C4-2B (cell line): ENCODE measurements at regions not wholly inside any gene's neighbourhood (a gene's known extent, or its start where the extent isn't known, plus 50 kb on each side); places are given as distances from the start of the nearest gene placed in this dataset.

ENCODE experiments used
- H3K27ac ChIP-seq: fragments of 450-650 bp; 2 replicates; pipeline ENCODE4 v1.5.1; 2017
- ZFX ChIP-seq: fragments of 450-650 bp; IDR thresholded peaks from 2 replicates; pipeline ENCODE4 v1.6.1; 2017
- TF ChIP-seq, protein P1 (sequence below): fragments of 450-650 bp; conservative IDR thresholded peaks from 2 replicates; pipeline ENCODE4 v1.5.1; 2017; ENCODE audit warnings: mild to moderate bottlenecking

DNA sequence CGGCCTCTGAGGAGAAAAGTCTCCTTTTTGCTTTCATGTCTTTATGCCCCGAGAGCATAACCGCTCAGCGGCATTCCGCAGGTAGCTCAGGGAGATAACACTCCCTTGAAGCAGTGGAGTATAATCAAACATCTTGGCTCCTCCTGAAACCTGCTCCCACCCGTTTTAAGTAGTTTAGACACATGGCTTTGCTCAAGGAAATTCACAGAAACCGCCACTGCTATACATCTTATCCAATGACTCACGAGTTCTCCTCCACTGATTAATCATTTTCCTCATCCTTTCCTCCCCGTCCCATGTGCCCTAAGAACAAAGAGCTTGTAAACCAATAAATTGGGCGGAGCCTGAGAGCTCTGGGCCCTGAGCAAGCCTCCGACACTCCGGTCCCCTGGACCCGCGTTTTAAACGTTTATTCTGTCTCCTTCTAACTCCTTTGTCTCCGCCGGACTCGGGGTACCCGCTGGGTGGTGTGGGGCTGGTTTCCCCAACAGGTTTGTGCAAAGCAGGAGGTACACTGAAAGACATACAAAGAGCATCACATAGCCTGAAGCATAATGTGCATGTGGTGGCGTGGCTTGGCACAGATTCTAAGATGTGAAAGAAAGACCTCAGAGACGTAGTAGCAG, 401.2 kb downstream of the TLL1 start:
- H3K27ac ChIP-seq, result no peak overlapping the region
- TF ChIP-seq, protein P1, sequence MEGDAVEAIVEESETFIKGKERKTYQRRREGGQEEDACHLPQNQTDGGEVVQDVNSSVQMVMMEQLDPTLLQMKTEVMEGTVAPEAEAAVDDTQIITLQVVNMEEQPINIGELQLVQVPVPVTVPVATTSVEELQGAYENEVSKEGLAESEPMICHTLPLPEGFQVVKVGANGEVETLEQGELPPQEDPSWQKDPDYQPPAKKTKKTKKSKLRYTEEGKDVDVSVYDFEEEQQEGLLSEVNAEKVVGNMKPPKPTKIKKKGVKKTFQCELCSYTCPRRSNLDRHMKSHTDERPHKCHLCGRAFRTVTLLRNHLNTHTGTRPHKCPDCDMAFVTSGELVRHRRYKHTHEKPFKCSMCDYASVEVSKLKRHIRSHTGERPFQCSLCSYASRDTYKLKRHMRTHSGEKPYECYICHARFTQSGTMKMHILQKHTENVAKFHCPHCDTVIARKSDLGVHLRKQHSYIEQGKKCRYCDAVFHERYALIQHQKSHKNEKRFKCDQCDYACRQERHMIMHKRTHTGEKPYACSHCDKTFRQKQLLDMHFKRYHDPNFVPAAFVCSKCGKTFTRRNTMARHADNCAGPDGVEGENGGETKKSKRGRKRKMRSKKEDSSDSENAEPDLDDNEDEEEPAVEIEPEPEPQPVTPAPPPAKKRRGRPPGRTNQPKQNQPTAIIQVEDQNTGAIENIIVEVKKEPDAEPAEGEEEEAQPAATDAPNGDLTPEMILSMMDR, result no peak
- TF ChIP-seq ZFX, result no peak

DNA sequence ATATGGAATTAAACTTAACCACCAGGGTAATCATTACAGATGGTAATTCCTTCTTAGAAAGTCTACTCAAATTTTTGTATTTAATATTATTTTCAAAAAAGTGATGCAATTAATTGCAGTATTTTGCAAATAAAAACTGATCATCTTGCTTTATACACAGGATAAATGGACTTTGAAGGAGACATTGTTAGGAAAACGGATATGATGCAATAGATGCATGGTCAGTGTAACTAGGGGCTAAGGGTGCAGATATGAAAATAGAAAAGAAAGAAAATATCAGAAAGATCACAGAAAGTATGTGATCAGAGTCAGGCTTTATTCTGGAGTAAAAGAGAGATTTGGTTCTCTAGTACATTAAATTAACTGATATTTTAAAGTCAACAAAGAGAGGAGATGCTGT, 401.7 kb downstream of the TLL1 start:
- TF ChIP-seq ZFX, result no peak
- TF ChIP-seq, protein P1, result no peak
- H3K27ac ChIP-seq, result no peak overlapping the region

DNA sequence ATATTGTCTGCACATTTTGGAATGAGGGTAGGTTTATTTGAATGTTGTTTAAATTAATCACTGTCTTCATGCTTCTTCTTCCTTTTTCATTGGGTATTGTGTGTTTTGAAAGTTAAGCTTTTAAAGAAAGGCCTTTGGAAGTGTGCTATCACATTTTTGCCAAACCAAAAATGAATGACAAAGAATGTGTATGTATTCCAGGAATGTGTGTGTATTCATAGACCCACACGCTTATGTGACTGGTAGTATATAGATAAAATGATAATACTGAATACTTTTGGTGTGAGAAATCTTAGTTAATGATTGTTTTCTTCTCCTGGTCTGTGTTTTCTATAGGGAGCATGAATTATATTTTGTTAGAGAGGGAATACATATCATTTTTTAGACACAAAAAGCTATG, 404.4 kb downstream of the TLL1 start:
- TF ChIP-seq, protein P1, result no peak
- TF ChIP-seq ZFX, result no peak
- no peak overlapping the region for H3K27ac ChIP-seq

DNA sequence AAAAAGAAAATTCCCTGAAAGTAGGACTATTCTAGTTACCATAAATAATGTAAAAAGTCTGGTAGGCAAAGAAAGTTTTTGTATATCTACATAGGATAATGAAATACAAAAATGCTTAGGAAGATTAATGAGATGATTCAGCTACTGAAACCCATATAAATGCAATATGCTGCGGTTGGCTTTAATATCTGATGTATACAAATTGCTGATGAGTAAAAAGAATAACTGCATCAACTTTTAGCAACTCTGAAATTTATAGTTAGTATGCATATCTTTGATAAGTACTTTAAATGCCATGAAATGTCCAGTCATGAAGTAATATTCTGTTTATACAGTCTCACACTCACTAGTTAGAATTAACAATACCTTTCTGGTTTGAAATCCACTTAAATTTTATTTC, 404.8 kb downstream of the TLL1 start:
- TF ChIP-seq, protein P1, result no peak
- TF ChIP-seq ZFX, result no peak
- H3K27ac ChIP-seq, result no peak overlapping the region

DNA sequence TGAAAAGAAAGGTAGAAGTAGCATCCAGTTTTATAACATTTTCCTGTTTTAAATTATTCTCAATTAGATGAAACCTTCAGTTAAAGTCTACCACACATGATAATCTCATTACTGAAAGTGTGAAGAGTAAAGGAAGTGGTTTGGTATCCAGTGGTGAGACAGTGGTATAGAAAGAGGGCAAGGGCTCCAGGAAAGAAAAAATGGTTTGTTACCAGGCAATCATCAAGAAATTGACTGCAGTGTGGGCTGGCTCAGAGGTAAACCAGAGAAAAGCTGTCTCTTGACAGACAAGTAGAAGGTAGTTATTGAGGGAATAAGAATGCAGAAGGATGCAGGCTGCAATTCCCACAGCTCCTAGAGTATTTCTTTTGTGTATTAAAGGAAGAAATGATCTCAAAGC, 406.2 kb downstream of the TLL1 start:
- no peak for TF ChIP-seq ZFX
- TF ChIP-seq, protein P1, result no peak
- H3K27ac ChIP-seq, result no peak overlapping the region

DNA sequence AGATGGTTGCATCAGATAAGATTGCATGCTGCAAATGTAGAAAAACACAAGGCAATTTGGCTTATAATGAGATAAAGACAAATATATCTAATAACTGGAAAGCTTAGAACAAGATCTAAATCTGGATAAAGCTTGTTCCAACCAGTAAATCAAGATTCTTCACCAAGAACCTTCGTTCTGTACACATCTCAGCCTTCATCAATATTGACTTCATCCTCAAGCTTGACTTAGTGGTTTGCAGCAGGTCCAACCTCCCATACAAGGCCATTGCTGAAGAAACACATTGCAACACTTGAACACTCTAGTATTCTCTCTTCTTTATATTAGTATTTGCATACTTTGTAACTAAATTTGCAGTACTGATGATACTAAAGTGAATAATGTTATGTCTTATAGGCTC, 407.6 kb downstream of the TLL1 start:
- H3K27ac ChIP-seq, result no peak overlapping the region
- TF ChIP-seq, protein P1, result no peak
- TF ChIP-seq ZFX, result no peak

DNA sequence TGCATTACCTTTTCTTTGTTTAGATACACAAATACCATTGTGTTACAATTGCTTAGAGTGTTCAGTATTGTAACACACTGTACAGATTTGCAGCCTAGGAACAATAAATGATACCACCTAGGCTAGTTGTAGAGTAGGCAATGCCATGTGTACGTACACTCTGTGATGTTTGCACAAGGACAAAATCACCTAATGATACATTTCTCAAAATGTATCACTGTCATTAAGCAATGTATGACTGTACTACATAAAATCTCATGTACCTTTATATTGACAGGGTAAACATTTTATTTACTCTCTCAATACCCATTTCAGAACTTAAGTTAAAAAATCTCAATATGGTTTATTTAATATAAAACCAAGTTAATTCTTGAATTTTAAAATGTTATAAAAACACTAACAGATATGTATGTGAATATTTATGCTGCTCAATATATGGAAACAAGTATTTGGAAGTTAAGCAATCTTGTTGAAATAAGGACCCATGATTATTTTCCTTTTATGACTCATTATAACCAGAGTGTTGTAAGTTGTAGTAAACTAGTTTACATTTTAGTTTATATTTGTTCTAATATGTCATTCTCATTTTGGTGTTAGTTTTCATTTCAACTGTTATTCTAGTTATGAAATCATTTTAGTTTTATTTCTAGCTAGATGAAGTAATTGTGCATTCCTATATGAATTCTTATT, 409.2 kb downstream of the TLL1 start:
- no peak overlapping the region for H3K27ac ChIP-seq
- TF ChIP-seq, protein P1, result no peak
- TF ChIP-seq ZFX, result no peak
